ENCODE measurements at regions not wholly inside any gene's neighbourhood (a gene's known extent, or its start where the extent isn't known, plus 50 kb on each side); places are given as distances from the start of the nearest gene placed in this dataset.

GRCh38 chr3:163138258-163138657, 1641.7 kb downstream of the OTOL1 start:
- TF ChIP-seq GATA2 (IDR thresholded peaks at IDR 0.05; ENCODE audit: low read depth, low read length) (no peak), GATA3 (IDR thresholded peaks at IDR 0.05; ENCODE audit: low read depth, low read length) (no peak)

- TF ChIP-seq GATA3 (IDR thresholded peaks at IDR 0.05; ENCODE audit: low read depth, low read length): no peak
Measured at GRCh38 chr3:163132111-163132510, 1635.5 kb downstream of the OTOL1 start.

GRCh38 chr3:163129287-163129686, 1632.7 kb downstream of the OTOL1 start:
- TF ChIP-seq GATA3 (IDR thresholded peaks at IDR 0.05; ENCODE audit: low read depth, low read length) (no peak), GATA2 (IDR thresholded peaks at IDR 0.05; ENCODE audit: low read depth, low read length) (no peak)

- TF ChIP-seq GATA3 (IDR thresholded peaks at IDR 0.05; ENCODE audit: low read depth, low read length) (no peak), GATA2 (IDR thresholded peaks at IDR 0.05; ENCODE audit: low read depth, low read length) (no peak)
Measured at GRCh38 chr3:163126115-163126514, 1629.5 kb downstream of the OTOL1 start.

Measured in SH-SY5Y (cell line).